ENCODE measurements at regions not wholly inside any gene's neighbourhood (a gene's known extent, or its start where the extent isn't known, plus 50 kb on each side); places are given as distances from the start of the nearest gene placed in this dataset.
"Not testable (repeated sequence)": the region's sequence is repeated elsewhere in the genome, so short reads cannot be mapped to it uniquely, and the experiment has no call there.

DNA sequence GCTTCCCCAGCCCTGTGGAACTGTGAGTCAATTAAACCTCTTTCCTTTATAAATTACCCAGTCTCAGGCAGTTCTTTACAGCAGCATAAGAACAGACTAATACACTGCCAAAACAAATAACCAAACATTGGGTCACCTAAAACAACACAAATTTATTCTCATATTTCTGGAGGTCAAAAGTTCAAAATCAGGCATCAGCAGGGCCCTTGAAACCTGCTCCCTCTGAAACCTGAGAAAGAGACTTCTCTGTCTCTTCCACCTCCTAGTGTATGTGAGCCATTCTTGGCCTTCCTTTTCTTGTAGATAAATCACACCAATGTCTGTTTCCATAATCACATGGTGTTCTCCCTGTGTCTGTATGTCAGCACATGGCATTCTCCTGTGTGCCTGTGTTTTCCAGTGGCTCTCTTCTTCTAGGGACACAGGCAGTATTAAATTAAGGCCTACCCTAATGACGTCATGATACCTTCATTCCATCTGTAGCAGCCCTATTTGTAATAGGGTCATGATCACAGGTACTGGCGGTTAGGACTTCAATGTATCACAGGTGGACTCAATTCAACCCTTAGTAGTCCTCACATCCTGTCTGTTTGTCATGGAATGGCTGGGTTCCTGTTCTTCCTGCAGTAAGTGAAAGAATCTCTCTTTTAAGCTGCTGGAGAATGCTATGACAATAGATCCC, 147.3 kb upstream of the CLNK start:
- no CpG with 5 or more reads among the region's 2 CpGs for WGBS (ENCODE audit: extremely low coverage, insufficient coverage, insufficient read length)
- Histone ChIP-seq H3K4ac (ENCODE audit: low read depth, low read length) (no peak overlapping the region), H2AK5ac (ENCODE audit: low read length) (no peak overlapping the region), H3K27ac (ENCODE audit: low read depth, low read length) (no peak overlapping the region), H3K14ac (ENCODE audit: low read length) (no peak overlapping the region), H3K4me1 (ENCODE audit: control insufficient read depth in 1 of 2, insufficient read depth in 2 of 2, low read length in 2 of 2) (no peaks in the 10 kb centered on the region), H3K36me3 (ENCODE audit: control insufficient read depth in 1 of 2, insufficient read depth in 2 of 2, low read length in 2 of 2) (no peaks in the 10 kb centered on the region), H3K4me2 (ENCODE audit: low read length) (no peak overlapping the region), H2BK5ac (ENCODE audit: low read depth, low read length, poor library complexity) (no peak overlapping the region), H3K79me1 (ENCODE audit: low read length) (no peaks in the 10 kb centered on the region), H4K8ac (ENCODE audit: low read depth, low read length) (no peak overlapping the region), H4K12ac (ENCODE audit: low read depth, low read length) (no peak overlapping the region), H3K18ac (ENCODE audit: low read length) (no peak overlapping the region), H3K9ac (ENCODE audit: low read length) (no peak overlapping the region), H2AFZ (ENCODE audit: insufficient read depth, low read length, poor library complexity) (no peak overlapping the region), H4K91ac (ENCODE audit: low read depth, low read length) (no peak overlapping the region), H2BK120ac (ENCODE audit: insufficient read depth, low read length, poor library complexity) (no peak overlapping the region), H3K9me3 (ENCODE audit: insufficient read depth, low read depth, low read length) (no peaks in the 10 kb centered on the region), H3K23ac (ENCODE audit: low read length) (no peak overlapping the region), H3K27me3 (ENCODE audit: insufficient read depth, low read length) (no peaks in the 10 kb centered on the region), H2BK12ac (ENCODE audit: low read length) (no peak overlapping the region), H3K79me2 (ENCODE audit: control insufficient read depth, insufficient read depth, low read length, poor library complexity) (no peaks in the 10 kb centered on the region), H3K4me3 (ENCODE audit: low read depth, low read length) (no peak overlapping the region)
- DNase-seq = no peak

DNA sequence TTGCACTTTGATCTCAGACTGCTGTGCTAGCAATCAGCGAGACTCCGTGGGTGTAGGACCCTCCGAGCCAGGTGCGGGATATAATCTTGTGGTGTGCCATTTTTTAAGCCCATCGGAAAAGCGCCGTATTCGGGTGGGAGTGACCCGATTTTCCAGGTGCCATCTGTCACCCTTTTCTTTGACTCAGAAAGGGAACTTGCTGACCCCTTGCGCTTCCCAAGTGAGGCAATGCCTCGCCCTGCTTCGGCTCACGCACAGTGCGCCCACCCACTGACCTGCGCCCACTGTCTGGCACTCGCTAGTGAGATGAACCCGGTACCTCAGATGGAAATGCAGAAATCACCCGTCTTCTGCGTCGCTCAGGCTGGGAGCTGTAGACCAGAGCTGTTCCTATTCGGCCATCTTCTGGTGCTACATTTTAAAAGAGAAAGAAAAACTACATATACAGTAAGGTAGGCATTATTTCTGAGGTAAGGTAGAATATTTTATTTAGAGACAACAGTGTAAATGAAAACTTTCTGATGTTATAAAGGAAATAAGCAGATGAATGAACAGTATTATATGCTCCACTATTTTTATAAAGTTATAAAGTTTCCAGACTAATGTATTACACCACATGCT, 144.5 kb upstream of the CLNK start:
- H3K9me3 ChIP-seq (ENCODE audit: insufficient read depth, low read depth, low read length); H3K9ac ChIP-seq (ENCODE audit: low read length); H3K36me3 ChIP-seq (ENCODE audit: control insufficient read depth in 1 of 2, insufficient read depth in 2 of 2, low read length in 2 of 2); H3K14ac ChIP-seq (ENCODE audit: low read length); H2AFZ ChIP-seq (ENCODE audit: insufficient read depth, low read length, poor library complexity); H3K4me2 ChIP-seq (ENCODE audit: low read length); H2AK5ac ChIP-seq (ENCODE audit: low read length); H4K91ac ChIP-seq (ENCODE audit: low read depth, low read length); H2BK120ac ChIP-seq (ENCODE audit: insufficient read depth, low read length, poor library complexity); H3K79me1 ChIP-seq (ENCODE audit: low read length); H3K4me3 ChIP-seq (ENCODE audit: low read depth, low read length); H3K4me1 ChIP-seq (ENCODE audit: control insufficient read depth in 1 of 2, insufficient read depth in 2 of 2, low read length in 2 of 2); H3K4ac ChIP-seq (ENCODE audit: low read depth, low read length); H4K8ac ChIP-seq (ENCODE audit: low read depth, low read length); H3K23ac ChIP-seq (ENCODE audit: low read length); H4K12ac ChIP-seq (ENCODE audit: low read depth, low read length); H3K27me3 ChIP-seq (ENCODE audit: insufficient read depth, low read length); H3K18ac ChIP-seq (ENCODE audit: low read length); H2BK5ac ChIP-seq (ENCODE audit: low read depth, low read length, poor library complexity); H3K27ac ChIP-seq (ENCODE audit: low read depth, low read length); H3K79me2 ChIP-seq (ENCODE audit: control insufficient read depth, insufficient read depth, low read length, poor library complexity); H2BK12ac ChIP-seq (ENCODE audit: low read length); DNase-seq: not testable (repeated sequence)
- WGBS (ENCODE audit: extremely low coverage, insufficient coverage, insufficient read length) = no CpG with 5 or more reads among the region's 21 CpGs

DNA sequence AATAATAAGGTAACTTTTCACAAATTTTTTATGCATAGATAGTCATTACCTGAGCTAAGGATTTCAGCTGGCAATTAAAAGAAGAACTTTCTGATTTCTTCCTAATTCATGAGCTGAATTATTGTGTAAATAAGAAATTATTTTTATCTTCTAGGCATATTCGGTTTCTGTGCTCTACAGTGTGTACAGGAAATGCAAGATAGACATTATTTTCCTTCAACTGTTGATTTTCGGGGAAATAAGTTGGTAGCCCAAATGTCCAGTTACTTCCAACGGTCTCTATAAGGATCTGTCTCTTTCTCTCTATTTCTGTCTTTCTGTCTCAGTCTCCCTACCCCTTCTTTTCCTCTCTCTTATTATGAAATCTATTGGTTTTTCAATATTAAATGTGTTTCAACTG, 137.3 kb upstream of the CLNK start:
- Histone ChIP-seq H3K27me3 (ENCODE audit: insufficient read depth, low read length) (no peaks in the 10 kb centered on the region), H2BK12ac (ENCODE audit: low read length) (no peak overlapping the region), H3K23ac (ENCODE audit: low read length) (no peak overlapping the region), H3K79me2 (ENCODE audit: control insufficient read depth, insufficient read depth, low read length, poor library complexity) (no peaks in the 10 kb centered on the region), H3K27ac (ENCODE audit: low read depth, low read length) (no peak overlapping the region), H3K9ac (ENCODE audit: low read length) (no peak overlapping the region), H2BK5ac (ENCODE audit: low read depth, low read length, poor library complexity) (no peak overlapping the region), H4K12ac (ENCODE audit: low read depth, low read length) (no peak overlapping the region), H3K36me3 (ENCODE audit: control insufficient read depth in 1 of 2, insufficient read depth in 2 of 2, low read length in 2 of 2) (no peaks in the 10 kb centered on the region), H2BK120ac (ENCODE audit: insufficient read depth, low read length, poor library complexity) (no peak overlapping the region), H3K14ac (ENCODE audit: low read length) (no peak overlapping the region), H2AK5ac (ENCODE audit: low read length) (no peak overlapping the region), H3K4me3 (ENCODE audit: low read depth, low read length) (no peak overlapping the region), H3K79me1 (ENCODE audit: low read length) (no peaks in the 10 kb centered on the region), H3K18ac (ENCODE audit: low read length) (no peak overlapping the region), H3K4ac (ENCODE audit: low read depth, low read length) (no peak overlapping the region), H3K4me1 (ENCODE audit: control insufficient read depth in 1 of 2, insufficient read depth in 2 of 2, low read length in 2 of 2) (no peaks in the 10 kb centered on the region), H2AFZ (ENCODE audit: insufficient read depth, low read length, poor library complexity) (no peak overlapping the region), H3K9me3 (ENCODE audit: insufficient read depth, low read depth, low read length) (peaks cover 1% of the 10 kb centered on the region), H3K4me2 (ENCODE audit: low read length) (no peak overlapping the region), H4K8ac (ENCODE audit: low read depth, low read length) (no peak overlapping the region), H4K91ac (ENCODE audit: low read depth, low read length) (no peak overlapping the region)
- DNase-seq = no peak
- no CpG with 5 or more reads among the region's 3 CpGs for WGBS (ENCODE audit: extremely low coverage, insufficient coverage, insufficient read length)

DNA sequence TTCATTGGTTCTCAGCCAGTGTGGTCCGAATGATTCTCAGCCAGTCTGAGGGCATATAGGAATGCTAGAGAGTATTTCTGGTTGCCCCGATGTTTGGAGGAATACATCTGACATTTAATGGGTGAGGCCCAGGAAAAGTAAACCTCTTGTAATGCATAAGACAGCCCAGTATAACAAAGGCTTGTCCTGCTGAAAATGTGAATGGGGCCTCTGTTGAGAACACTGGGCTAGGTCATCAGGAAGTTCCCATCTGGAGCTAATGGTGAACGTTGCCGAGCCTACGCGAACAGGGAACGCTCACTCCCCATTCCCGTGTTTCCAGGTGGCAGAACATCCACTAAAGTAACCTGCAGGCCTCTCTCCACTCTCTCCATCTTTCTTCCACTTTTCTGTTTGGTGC, 132.0 kb upstream of the CLNK start:
- no peaks in the 10 kb centered on the region for H3K79me2 ChIP-seq (ENCODE audit: control insufficient read depth, insufficient read depth, low read length, poor library complexity)
- H3K4me2 ChIP-seq (ENCODE audit: low read length) = no peak overlapping the region
- H2BK120ac ChIP-seq (ENCODE audit: insufficient read depth, low read length, poor library complexity) = no peak overlapping the region
- no peak overlapping the region for H3K4ac ChIP-seq (ENCODE audit: low read depth, low read length)
- H3K79me1 ChIP-seq (ENCODE audit: low read length) = no peaks in the 10 kb centered on the region
- no CpG with 5 or more reads among the region's 8 CpGs for WGBS (ENCODE audit: extremely low coverage, insufficient coverage, insufficient read length)
- no peak overlapping the region for H4K91ac ChIP-seq (ENCODE audit: low read depth, low read length)
- H3K36me3 ChIP-seq (ENCODE audit: control insufficient read depth in 1 of 2, insufficient read depth in 2 of 2, low read length in 2 of 2) = no peaks in the 10 kb centered on the region
- no peak for DNase-seq
- H2AFZ ChIP-seq (ENCODE audit: insufficient read depth, low read length, poor library complexity) = no peak overlapping the region
- H3K18ac ChIP-seq (ENCODE audit: low read length) = no peak overlapping the region
- H3K23ac ChIP-seq (ENCODE audit: low read length) = no peak overlapping the region
- H4K8ac ChIP-seq (ENCODE audit: low read depth, low read length) = no peak overlapping the region
- no peak overlapping the region for H3K27ac ChIP-seq (ENCODE audit: low read depth, low read length)
- H3K14ac ChIP-seq (ENCODE audit: low read length) = no peak overlapping the region
- no peak overlapping the region for H3K9ac ChIP-seq (ENCODE audit: low read length)
- peaks cover 1% of the 10 kb centered on the region for H3K9me3 ChIP-seq (ENCODE audit: insufficient read depth, low read depth, low read length)
- no peaks in the 10 kb centered on the region for H3K4me1 ChIP-seq (ENCODE audit: control insufficient read depth in 1 of 2, insufficient read depth in 2 of 2, low read length in 2 of 2)
- no peak overlapping the region for H2BK12ac ChIP-seq (ENCODE audit: low read length)
- H3K27me3 ChIP-seq (ENCODE audit: insufficient read depth, low read length) = no peaks in the 10 kb centered on the region
- no peak overlapping the region for H2AK5ac ChIP-seq (ENCODE audit: low read length)
- H3K4me3 ChIP-seq (ENCODE audit: low read depth, low read length) = no peak overlapping the region
- H2BK5ac ChIP-seq (ENCODE audit: low read depth, low read length, poor library complexity) = no peak overlapping the region
- H4K12ac ChIP-seq (ENCODE audit: low read depth, low read length) = no peak overlapping the region
